SIG-M5 treated with dmso at 0.1 percent for 504 hours (cell line): ENCODE measurements at regions not wholly inside any gene's neighbourhood (a gene's known extent, or its start where the extent isn't known, plus 50 kb on each side); places are given as distances from the start of the nearest gene placed in this dataset.
"Not testable (repeated sequence)": the region's sequence is repeated elsewhere in the genome, so short reads cannot be mapped to it uniquely, and the experiment has no call there.

Experiments used
- DNase-seq: peaks from one replicate; lab custom pipeline; 2025; ENCODE audit not compliant: unreplicated experiment; lab: John Stamatoyannopoulos, UW

DNA sequence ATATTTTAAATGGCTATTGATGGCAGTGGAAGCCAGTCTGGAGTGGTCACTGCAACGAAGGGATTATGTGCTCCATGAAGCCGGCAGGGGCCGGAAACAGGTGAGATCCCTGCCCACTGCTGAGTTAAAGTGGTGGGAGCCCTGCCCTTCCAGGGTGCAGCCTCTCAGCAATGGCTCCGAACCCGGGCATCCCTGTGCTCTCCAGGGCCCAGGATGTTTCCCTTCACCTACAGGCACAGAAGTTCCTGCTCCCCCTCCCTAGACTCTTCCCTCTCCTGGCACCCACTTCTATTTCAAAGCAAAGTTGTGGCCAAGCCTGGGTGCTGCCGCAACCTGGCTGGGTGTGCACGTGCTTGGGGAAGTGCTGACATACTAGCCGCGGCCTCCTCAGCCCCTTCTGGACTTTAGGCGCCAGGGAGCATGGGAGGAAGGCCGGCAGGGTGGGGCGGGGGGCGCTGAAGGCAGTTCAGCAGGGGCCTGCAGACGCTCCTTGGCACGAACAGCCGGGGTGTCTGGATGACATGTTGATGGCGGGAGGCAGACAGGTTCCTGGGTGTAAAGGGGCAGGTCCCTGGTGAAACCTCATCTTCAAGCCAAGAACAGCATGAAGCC lies 452.3 kb downstream of the HTR1B start:
- DNase-seq: no peak

- DNase-seq: no peak
Observed at GRCh38 chr6:76992553-76992952, 470.7 kb downstream of the HTR1B start.

GRCh38 chr6:76984572-76984971 lies 478.7 kb downstream of the HTR1B start:
- DNase-seq: no peak

DNA sequence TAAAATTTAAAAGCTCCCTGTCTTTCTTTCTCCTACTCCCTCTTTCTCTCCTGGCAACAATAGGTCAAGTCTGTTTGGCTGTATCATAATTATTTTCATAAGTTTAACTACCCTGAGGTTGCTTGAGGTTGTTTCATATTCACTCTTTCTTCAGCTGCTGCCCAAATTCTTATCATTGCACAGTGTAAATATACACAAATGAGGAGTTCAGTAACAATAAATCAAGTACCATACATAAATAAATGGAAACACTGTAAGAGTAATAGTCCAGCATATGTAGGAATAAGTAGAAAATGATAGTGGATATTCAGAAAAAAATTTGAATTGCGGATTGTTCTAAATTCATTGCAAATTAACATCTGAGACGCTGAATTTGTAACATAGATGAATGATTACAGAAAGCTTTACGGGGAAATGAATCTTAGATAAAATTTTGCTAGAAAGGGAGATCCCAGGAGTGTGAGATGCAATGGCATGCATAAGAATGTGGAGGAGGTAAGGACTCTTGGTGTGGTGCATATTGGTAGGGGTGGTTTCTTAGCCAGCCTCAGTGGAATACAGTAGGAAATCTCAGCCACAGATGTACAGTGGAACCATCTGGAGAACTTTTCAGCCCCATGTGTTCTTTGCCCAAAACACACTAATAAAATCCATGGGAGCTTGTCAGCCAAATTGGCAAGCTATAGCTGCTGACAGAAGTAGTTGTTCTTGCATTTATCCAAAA lies 480.7 kb downstream of the HTR1B start:
- no peak for DNase-seq

- no peak for DNase-seq
Observed at GRCh38 chr6:76972474-76972873, 490.8 kb downstream of the HTR1B start.

GRCh38 chr6:76959177-76959576 lies 504.1 kb downstream of the HTR1B start:
- DNase-seq: not testable (repeated sequence)

DNA sequence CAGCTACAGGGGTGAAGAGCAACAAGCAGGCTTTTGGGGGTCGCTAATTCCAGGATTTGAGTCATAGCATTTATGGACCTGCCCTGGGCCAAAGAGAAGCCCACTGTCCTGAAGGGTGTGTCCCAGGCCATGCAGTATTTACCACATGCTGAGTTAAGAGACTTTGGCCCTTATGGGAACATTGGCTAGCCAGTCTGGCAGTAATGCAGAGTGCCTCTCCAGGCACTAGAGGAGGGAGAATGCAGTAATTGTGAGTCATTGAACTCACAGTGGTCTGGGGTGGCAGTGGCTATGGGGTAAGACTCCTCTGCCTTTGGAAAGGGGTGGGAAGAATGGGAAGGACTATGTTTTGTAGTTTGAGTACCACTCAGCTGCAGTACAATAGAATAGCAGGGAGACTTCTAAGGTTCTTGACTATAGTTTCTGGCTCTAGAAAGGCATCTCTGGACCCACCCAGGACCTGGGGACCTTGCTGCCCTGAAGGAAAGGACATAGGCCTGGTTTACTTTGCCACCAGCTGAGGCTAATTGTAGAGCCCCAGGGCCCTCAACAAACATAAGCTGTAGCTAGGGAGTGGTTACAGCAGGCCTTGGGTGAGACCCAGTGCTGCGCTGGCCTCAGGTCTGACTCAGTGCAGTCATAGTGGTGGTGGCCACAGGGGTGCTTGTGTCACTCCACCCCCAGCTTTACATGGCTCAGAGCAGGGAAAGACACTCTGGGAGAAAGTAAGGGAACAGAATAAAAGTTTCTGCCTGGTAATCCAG lies 520.9 kb downstream of the HTR1B start:
- DNase-seq: no peak

- DNase-seq: no peak
Observed at GRCh38 chr6:76940191-76940590, 523.1 kb downstream of the HTR1B start.

DNA sequence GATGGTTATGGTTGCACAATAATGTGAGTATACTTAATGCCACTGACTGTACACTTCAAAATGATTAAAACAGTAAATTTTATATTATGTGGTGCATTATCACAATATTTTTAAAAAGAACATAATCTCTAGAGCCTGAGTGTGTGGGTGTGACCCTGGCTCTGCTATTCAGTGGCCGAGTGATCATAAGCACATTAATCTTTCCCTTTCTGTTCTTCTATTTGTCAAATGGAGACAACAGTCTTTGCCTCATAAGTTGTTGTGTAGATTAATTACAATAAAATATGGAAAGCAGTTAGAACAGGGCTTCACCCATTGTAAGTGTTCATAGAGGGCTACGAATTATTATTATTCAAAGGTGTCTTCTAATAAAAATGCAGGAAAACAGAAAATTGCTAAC lies 548.6 kb downstream of the HTR1B start:
- no peak for DNase-seq

GRCh38 chr6:76905541-76905940 lies 557.8 kb downstream of the HTR1B start:
- not testable (repeated sequence) for DNase-seq

DNA sequence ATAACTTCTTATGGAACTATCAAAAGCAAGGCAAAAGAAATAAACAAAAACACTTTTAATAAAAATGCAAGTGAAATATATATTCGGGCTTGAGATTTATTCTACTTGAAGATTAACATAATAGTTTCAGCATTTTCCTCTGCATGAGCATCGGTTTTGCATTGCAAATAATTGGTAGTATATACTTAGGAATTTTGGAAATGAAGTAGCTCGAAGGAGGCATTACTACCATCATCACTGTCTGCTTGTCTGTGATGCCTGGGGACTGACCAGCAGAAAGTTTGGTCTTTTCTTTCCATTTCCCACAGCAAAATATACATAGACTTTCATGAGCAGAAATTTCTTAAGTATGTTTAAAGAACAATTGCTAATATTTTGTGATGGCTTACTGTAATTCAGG lies 570.7 kb downstream of the HTR1B start:
- DNase-seq: no peak

GRCh38 chr6:76888351-76888750 lies 574.9 kb downstream of the HTR1B start:
- no peak for DNase-seq

DNA sequence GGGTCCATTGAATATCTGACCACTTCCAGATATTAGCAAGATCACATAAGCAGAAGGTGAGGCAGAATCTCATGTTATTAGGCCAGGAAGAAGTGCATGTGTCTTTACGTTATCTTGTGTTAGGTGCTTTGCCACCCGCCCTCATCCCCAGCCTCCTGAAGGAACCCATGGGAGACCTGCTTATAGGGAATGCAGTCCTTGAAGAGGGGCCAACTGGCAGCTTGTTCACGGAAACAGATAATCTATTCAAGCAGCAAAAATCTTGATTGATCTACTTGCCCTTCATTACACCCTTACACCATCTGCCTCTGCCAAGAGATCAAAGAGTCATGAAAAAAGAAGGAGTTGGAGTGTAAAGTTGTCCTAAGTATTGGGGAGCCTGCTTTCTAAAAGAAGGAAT lies 576.4 kb downstream of the HTR1B start:
- no peak for DNase-seq

- DNase-seq: no peak
Observed at GRCh38 chr6:76885861-76886301, 577.4 kb downstream of the HTR1B start.

GRCh38 chr6:76881414-76881813 lies 581.9 kb downstream of the HTR1B start:
- no peak for DNase-seq

GRCh38 chr6:76876922-76877553 lies 586.3 kb downstream of the HTR1B start:
- DNase-seq: no peak

- DNase-seq: not testable (repeated sequence)
Observed at GRCh38 chr6:76876430-76876829, 586.9 kb downstream of the HTR1B start.

- no peak for DNase-seq
Observed at GRCh38 chr6:76867182-76867581, 596.1 kb downstream of the HTR1B start.

DNA sequence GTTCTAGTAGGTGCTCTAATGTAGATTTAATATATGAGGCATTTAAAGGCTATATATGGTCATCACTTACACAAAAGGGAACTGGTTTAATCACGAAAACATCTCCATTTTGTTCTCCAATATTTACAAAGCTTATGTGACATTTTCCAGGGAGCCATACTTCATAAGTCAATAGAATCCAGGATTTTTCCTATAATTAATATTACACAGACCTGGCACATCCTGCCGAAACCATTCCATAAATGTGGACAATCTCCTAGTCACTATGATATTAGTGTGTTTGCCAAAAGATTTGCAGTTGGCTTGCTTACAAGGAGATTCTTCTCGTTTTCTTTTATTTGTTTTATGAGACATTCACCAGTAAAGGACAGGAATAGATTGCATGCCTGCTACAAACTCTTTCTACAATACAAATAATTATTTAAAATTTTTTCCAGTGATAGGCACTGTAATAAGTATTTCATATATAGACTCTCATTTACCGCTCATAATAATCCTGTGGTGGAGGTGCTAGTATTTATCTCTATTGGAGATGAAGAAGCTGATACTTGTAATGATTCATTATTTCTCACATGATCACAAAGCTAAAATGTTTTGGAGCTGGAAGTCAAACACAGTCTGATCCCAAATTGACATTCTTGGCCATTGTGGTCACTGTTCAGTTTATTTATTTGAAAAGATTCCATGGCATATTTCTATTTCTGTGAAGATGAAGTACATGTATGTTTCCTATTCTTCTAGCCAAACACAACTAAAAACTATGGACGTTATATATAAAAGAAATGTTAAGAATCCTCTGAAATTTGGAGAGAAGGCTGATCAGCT lies 597.0 kb downstream of the HTR1B start:
- no peak for DNase-seq

DNA sequence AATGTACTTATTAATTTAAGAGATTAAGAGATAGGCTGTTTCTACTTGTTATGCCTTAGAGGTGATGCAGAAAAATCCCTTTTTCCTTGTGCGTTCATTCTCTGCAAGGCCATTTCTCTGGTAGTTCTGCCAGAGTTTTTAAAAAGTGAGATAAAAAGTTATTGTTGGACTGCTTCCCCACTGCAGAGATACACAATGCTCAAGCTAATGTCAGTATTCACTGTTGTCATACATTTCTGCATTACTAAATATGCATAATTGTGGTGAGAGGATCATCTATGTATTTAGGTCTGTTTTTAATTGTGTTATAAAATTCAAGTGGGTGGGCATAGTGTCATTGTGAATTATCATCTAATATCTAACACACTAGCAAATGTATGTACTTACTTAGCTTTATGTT lies 600.4 kb downstream of the HTR1B start:
- DNase-seq: no peak

DNA sequence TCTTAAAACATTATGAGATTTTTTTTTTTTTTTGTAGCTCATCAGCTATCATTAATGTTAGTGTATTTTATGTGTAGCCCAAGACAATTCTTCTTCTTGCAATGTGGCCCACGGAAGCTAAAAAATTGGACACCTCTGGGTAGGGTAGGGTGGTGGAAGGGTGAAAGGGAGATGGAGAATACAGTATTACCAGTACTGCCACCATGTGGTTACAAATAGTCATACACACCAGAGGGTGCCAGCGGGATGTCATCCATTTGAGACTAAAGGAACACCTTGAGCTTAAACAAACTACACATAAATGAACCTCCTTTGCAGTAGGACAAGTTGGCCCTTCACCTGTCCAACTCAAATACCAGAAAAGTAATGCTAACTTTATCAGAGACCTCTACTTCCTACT lies 601.9 kb downstream of the HTR1B start:
- peak; percentile 16 for DNase-seq
